ENCODE measurements at regions not wholly inside any gene's neighbourhood (a gene's known extent, or its start where the extent isn't known, plus 50 kb on each side); places are given as distances from the start of the nearest gene placed in this dataset.
"Not testable (repeated sequence)": the region's sequence is repeated elsewhere in the genome, so short reads cannot be mapped to it uniquely, and the experiment has no call there.

DNA sequence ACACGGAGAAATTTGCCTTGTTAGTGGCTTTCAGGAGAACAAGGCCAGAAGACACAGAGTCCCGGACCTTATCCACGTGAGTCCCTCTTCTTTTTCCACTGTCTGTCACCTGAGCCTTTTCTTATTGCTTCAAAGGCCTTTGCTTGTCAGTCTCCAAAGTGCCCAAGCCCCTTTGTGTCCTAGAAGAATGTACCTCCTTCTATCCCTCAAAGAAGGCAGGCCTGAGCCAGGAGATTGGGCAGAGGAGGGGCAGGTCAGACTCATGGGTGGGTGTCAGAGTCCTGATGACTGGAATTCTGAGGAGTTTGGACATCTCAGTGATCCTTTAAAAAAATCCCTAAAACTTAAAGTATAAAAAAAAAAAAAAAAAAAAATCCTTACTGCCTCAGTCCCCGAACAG, 299.6 kb upstream of the NCAM1 start:
- DNase-seq, result no peak

DNA sequence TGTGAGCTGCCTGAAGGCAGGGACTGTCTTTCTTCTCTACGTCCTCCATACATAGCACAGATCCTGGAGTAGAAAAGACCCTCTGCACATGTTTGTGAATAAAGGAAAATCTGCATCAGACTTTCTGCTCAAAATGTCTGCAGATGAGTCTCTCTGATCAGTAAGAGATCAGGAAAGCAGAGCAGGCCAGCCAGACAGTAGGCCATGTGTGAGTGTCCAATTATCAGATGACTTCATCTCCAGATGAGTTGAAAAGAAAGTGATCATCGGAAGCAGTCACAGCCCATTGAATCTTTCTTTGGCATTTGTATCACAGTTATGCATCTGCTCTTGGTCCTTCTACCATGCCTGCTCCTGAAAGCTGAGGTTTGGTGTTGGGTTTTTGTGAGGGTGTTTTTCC, 298.7 kb upstream of the NCAM1 start:
- DNase-seq, result no peak

DNA sequence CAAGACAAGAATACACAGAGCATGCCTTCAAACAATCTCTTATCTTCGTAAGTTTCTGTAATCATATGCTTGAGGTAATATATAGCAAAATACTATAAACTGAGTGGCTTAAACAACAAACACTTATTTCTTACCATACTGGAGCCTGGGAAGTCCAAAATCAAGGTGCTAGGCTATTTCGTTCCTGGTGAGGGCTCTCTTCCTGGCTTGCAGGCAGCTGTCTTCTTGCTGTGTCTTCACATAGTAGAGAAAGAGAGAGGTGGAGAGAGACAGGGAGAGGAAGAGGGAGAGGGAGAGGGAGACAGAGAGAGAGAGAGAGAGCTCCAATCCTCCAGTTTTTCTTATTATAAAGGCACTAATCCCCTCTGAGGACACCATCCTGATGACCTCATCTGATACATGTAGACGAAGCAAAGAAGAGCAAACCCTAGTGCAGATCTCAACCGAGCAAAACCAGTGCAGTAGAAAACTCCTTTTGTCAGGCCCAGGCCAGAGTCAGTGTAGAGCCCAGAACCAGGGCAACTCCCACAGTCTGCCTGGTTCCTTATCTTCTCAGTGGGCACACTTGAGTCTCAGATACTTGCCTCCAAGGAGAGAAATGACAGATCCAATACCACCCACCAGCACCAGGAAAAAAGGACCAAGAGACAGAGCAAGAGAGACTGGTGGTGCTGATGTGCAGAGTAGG, 297.1 kb upstream of the NCAM1 start:
- DNase-seq, result no peak

DNA sequence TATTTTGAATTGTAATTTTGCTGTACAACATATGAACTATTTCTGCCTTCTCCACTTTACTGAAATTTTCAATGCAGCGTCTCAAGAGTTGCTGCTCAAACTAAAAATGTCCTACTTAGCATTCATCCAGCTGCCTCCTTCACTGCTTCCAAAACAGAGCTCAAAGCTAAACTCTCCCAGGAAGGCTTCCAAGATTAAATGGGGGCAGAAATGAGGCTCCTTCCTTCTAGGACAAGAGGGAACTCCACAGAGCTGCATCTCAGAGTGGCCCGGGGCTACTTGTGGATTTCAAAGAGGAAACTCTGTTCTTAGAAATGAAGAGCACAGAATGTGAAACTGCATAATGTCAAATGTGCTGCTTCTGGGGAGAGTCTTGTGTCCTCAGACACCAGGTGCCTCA, 295.9 kb upstream of the NCAM1 start:
- no peak for DNase-seq

DNA sequence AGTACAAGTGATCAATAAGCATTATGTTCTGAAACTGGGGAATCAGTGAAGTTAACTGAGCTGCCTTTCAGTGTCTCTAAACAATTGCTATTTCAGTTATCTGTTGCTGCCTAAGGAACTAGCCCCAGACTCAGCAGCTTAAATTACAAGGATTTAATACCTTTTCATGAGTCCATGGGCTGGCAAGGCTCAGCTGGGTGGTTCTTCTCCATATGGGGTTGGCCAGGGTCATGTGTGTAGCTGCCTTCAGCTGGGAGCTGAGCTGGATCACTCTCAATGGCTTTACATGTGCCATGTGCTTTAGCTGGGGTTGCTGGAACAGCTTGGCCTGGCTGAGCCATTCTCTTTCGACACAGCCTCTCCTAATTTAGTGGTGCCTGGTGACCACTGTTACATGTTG, 295.0 kb upstream of the NCAM1 start:
- DNase-seq, result no peak

DNA sequence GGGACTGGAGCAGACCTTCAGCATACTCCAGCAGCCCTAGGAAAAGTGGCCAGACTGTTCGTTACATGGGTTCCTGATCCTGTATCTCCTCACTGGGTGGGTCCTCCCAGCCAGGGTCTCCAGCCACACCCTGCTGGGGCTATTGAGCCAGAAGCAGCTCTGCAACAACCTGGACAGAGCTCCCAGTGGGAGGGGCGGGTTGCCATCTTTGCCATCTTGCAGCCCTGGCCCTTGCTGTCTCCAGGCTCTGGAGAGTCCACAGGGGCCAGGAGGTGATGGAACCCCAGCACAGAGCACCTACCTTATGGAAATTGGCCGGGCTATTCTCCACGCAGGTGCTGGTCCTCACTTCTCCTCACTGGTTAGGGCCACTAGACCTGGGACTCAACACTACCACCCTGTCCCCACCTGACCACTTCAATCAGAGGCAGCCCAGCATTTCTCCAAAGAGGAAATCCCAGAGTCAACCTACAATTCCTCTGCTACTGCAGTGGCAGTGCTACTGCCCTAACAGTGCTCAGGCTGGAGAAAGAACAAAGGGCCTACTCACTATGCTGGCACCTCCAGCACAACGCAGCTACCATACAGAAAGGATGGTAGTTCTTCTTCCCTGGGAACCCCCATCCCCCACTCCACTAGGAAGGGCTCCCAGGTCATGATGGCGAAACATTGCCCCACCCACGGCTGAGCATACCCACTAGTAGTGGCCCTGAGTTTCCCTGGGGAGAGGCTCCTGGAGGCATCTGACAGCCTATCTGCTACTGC, 290.2 kb upstream of the NCAM1 start:
- DNase-seq, result no peak

DNA sequence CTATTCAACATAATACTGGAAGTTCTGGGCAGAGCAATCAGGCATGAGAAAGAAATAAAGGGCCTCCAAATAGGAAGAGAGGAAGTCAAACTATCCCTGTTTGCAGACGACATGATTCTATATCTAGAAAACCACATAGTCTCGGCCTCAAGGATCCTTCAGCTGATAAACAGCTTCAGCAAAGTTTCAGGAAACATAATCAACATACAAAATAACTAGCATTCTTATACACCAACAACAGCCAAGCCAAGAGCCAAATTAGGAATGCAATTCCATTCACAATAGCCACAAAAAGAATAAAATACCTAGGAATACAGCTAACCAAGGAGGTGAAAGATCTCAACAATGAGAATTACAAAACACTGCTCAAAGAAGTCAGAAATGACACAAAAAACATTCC, 287.8 kb upstream of the NCAM1 start:
- not testable (repeated sequence) for DNase-seq

DNA sequence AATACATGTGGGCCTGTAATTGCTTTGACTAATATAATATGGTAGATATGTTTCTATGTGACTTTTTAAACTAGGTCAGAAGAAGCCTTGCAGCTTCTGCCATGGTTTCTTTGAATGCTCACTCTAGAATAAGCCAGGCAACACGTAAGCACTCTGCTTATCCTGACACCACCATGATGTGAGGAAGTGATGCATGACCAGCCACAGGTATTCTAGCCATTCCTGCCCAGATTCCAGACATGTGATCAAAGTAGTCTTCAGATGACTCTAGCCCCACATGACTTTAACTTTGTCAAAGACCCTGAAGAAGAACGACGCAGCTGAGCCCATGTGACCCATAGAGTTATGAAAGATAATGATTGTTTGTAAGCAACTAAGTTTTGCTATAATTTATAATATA, 276.1 kb upstream of the NCAM1 start:
- DNase-seq, result no peak

DNA sequence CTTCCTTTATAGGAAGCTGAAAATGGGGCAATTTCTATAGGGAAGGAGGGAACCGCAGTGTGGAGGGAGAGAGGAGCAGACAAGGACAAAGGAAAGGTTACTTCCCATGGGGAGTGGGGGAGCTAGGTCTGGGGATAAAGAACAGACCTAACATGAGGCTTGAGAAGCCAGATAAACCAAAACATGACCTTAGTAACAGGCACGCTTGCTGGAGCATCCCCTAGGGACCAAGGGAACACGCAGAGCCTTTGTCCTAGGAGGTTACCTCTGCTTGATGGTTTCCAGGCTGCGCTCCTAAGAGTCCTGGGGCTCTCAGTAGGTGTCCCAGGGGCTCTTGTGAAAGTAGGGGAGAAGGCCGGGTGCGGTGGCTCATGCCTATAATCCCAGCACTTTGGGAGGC, 271.4 kb upstream of the NCAM1 start:
- no peak for DNase-seq

DNA sequence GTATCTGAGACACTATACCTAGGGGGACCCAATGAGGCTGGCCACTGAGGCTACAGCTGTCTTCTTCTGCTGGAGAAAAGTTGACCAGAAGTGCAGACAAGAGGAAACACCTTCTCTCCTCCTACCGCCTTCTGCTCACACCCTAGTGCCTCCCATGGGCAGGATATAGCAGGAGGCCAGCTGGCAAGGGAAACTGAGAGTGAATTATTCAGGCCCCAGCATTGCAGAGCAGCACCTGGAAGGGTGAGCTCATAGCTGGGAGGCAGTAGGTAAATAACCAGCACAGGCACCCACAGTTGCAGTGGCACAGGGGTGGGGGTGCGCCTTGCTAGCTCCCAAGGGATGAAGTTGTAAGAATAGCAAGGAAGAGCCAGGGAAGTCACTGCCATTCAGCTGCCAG, 267.4 kb upstream of the NCAM1 start:
- DNase-seq, result no peak

DNA sequence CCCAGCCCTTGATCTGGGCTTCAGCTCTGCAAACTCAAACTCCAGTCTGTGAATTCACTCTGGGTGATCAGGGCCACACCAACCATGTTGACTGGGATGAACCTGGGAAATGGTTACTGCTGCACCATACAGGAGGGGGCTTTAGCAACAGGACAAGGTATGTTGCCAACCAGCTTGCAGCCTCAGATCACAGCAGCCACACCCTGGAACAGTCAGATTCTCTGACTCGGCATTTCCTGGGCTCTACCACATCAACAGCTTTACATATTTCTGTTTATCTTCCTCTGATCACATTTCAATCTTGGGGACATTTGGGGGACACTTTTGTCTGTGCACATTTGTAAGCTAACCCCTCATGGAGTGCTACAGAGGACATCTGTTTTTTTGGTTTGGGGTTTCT, 267.0 kb upstream of the NCAM1 start:
- no peak for DNase-seq

DNA sequence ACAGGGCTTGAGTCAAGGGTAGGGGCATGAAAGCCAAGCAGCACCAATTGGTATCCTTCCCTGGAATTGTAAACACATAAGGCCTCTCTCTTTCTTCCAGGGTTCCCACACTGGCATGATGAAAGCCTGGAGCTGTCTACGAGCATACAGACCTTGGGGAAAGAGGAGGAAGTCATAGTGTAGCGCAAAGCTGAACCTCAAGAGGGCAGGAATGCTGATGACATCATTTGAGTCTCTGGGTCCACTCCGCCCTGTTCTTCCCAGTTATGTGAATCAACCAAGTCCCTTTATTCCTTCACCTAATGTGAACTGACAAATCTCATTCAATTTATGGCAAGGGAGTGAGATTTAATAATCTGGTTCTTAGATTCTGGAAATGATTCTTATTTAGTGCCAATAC, 266.4 kb upstream of the NCAM1 start:
- no peak for DNase-seq

DNA sequence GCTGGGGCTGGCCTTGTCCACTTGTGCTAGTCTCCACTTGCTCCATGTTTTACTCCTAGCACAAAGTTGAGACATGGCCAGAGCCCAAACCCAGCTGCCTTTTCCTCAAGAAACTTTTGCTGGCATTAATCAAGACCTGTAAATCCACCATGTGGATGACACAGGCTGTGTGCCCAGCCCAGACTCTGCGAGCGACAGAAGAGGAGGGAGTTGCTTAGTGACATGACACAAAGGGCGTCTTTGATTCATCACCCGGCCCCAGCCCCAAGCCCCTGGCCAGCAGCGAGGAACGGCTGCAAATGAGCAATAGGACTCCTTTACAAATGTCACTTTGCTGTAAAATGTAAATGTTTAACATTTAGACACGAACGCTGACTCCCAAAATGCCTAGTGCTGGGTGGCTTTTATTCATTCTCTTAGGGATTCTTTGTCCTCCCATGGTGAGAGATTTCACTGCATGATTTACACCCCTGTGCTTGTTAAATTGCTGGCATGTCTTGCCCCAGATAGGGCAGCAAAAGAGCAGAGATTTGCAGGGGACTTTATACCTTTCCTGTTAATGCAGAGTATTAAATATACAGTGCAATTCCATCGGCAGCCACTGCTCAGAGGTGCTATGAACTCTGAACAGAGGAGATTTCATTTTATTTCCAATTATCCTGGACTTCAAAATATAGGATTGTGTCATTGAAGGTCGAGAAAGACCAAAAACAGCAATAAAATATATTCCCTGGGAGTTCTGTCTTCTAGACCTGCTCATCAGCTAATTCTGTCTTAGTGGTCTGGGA, 263.6 kb upstream of the NCAM1 start:
- no peak for DNase-seq

DNA sequence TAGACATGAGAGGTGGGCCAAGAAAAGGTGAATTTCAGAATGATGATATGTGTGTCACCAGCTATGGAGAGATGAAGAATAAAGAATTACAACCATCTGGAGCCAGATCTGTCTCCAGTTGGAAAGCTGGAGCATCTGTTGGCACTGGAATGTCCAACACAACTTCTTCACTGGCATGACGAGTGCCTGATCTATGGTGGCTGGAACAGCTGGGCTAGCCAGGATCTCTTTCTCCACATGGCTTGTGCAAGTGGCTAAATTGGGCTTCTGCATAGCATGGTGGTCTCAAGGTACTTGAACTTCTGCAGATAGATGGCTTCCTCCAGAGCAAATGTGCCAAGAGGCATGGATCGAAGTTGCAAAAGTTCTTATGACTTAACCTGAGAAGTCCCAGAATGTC, 256.1 kb upstream of the NCAM1 start:
- no peak for DNase-seq

DNA sequence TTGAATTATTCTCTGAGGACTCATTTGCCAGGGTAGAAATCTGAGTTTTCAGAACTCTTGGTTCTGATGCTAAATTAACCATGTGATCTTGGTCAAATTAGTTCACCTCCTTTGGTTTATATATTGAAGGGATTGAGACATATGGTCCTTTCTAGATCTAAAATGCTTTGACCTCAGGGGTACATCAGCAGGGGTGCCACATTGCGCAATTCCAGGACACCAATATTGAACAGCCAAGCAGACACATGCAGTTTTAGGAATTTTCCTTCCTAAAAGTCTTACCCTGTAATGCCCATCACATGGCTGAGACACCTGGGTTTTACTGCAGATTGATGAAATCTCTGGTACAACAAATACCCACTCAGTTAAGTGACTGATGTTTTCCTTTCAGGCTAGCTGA, 254.4 kb upstream of the NCAM1 start:
- no peak for DNase-seq

DNA sequence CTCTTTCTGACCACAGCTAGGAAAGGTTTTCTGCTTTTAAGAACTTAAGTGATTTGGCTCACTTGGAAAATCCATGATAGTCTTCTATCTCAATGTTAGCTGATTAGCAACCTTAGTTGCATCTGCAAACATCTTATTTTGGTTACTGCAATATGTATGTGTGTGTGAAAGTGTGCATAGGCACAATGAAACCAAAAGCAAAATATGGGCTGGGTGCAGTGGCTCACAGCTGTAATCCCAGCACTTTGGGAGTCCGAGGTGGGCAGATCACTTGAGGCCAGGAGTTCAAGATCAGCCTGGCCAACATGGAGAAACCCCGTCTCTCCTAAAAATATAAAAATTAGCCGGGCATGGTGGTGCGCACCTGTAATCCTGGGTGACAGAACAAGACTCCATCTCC, 246.9 kb upstream of the NCAM1 start:
- DNase-seq, result not testable (repeated sequence)

DNA sequence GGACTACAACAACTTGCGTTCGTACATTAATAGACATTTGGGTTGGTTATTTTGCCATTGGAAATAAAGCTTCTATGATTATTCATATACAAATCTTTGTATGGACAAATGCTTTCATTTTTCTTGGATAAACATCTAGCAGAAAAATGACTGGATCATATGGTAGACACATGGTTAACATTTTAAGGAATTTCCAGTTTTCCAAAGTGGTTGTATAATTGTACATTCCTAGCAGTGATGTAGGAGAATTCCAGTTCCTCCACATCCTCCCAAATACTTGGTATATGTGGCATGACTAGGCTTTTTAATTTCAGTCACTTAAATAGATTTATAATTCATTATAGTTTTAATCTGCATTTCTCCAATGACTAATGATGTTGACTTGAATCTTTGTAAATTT, 246.2 kb upstream of the NCAM1 start:
- DNase-seq, result no peak

DNA sequence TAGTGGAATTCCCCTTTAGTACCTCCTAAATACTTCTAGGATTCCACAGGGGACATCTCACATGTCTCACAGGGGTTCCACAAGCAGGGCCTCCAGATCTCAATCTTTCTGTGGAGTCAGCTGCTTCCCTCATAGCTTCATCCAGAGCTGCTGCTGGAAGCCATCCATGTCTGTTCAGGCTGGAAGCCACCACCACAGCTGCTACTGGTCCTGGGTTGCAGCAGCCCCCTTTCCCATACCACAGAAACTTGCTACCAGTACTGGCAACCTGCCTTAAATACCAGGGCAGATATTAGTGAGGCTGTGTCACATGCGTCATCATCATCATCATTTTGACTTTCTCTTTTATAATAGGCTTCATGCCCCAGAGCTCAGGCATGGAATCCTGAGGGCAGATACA, 242.7 kb upstream of the NCAM1 start:
- no peak for DNase-seq

DNA sequence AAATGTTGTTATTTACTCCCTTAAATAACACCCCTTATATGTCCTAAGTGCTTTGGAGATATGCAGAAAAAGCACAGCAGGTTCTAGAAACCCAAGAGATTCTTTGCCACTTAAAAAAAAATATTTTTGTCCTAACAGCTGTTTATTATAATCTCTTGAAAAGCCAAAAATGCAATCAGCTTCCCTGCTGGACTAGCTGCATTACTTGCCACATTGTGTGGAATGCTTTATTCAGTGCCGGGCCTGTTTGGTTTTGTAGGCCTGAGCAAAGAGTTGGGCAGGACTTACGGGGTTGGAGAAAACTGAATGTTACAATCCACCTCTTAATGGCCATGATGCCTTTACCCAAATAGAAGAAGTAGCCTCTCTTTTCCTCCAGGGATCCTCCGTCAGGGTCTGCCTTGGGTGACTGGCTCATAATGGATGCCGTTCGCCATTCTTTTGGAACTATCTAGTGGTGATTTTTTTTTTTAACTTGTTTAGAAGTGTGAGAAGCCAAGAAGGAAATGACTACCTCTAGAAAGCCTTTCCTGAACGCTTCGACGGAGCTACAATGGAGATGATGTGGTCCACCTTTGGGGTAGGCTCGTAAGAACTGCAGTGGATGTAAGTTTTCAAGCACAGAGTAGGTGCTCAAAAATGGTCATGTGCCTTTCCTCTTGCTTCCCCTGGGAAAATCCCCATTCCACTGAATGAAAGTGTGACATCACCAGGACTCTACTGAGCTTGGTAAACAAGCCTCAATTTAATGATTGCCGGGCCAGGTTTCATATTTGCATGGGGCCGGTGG, 241.3 kb upstream of the NCAM1 start:
- no peak for DNase-seq

DNA sequence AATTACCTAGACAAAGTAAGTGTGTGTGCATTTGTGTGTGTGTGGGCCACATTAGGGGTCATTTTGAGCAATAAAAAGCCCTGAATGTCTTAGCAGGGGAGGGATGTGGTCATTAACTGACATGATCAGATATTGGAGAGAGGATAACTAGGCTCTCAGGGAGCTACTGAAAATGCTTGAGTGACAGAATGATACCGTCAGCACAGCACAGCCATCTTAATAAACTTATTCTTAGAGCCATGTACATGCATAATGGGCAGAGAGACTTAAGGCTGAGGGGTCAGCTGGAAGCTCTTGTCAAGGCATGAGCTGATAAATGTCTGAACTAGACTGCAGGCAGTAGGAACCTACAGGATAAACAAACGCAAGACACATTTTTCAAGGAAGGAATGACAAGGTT, 239.1 kb upstream of the NCAM1 start:
- no peak for DNase-seq

DNA sequence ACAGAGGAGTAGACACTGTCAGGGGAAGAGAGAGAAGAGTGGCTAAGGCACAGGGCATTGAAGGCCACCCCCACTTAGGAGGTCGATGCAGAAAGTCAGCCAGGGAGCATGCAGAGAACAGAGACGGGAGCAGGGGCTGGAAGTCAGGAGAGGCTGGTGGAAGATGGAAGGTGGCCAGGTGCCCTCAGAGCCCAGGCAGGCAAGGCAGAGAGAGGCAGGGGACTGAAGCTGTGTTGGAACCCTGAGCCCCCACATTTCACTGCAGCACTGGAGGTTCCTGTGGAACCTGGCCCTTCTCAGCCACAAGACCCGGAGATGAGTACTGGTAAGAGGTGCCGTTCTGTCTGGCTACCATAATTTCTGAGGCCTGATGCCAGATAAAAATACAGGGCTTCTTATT, 238.3 kb upstream of the NCAM1 start:
- DNase-seq, result no peak

DNA sequence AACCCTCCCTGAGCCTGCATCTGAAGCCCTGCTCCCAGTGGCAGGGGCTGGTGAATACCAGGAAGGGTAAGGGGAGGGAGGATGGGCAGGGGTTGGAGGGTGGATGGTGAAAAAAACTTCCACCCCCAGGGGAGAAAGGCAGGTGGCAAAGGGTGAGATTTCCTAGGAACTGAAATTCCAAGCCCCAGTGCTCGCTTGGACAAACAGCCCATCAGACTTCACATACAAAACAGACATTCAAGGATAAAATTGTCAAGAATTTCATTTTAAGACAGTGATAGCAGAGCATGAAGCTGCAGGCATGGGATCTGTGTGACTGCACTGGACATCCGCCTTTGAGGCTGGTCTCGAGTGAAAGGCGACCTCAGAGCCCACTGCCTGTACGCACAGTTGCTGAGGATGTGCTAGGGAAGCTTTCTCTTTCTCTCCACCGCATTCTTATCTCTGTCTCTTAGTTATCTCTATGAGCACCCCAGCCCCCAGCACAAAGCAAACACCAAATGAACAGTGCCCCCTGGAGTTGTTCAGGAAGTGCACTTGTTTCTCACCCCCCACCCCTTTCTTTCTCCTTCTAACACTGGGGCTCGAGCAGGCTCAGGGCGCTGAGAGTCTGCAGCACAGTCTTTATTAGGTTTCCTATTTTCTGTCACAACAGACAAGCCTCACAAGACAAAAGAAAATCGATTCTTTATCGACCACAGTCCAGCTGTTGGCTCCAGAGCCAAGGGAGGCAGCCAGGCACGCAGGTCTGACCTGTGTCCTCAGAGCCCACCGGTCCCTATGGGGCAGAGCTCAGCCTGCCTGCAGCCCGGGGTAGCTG, 237.3 kb upstream of the NCAM1 start:
- no peak for DNase-seq

DNA sequence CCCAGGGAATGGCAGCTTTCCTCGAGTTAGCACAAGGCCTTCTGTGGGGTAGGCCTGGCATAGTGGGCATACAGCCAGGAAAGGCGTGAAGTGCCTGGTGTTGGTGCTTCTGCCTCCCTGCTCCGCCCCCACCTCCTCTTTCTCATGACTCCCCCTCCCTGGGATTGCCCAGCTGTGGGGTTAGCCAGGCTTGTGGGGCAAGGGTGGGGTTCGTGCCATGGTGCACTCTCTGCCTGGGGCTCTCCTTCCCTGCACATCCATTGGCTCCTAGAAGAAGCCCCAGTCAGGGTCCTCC, 236.8 kb upstream of the NCAM1 start:
- no peak for DNase-seq

Measured in stimulated activated CD4-positive, alpha-beta T cell treated with anti-CD3 and anti-CD28 coated beads, Interleukin-4, amount 100 ng/mL, for 1 hour (primary cell).